Hepatocyte (in vitro differentiated cells): ENCODE measurements at regions not wholly inside any gene's neighbourhood (a gene's known extent, or its start where the extent isn't known, plus 50 kb on each side); places are given as distances from the start of the nearest gene placed in this dataset.

ENCODE experiments used
- EZH2 ChIP-seq: fragments of 200-600 bp; sonication (generic); IDR thresholded peaks from 2 replicates; pipeline ENCODE4 v1.6.1; 2016; ENCODE audit warnings: antibody characterized with exemption, mild to moderate bottlenecking, borderline replicate concordance
- EZH2phosphoT487 ChIP-seq: fragments of 200-600 bp; sonication (generic); IDR thresholded peaks from one replicate; pipeline ENCODE4 v1.6.1; 2018; ENCODE audit warnings: antibody characterized with exemption, mild to moderate bottlenecking, low read depth, moderate library complexity; ENCODE audit not compliant: unreplicated experiment, severe bottlenecking
- TF ChIP-seq, protein P1 (sequence below): fragments of 200-600 bp; sonication (generic); IDR thresholded peaks from 2 replicates; pipeline ENCODE4 v1.5.1; 2016; ENCODE audit warnings: antibody characterized with exemption, mild to moderate bottlenecking; ENCODE audit not compliant: poor library complexity

DNA sequence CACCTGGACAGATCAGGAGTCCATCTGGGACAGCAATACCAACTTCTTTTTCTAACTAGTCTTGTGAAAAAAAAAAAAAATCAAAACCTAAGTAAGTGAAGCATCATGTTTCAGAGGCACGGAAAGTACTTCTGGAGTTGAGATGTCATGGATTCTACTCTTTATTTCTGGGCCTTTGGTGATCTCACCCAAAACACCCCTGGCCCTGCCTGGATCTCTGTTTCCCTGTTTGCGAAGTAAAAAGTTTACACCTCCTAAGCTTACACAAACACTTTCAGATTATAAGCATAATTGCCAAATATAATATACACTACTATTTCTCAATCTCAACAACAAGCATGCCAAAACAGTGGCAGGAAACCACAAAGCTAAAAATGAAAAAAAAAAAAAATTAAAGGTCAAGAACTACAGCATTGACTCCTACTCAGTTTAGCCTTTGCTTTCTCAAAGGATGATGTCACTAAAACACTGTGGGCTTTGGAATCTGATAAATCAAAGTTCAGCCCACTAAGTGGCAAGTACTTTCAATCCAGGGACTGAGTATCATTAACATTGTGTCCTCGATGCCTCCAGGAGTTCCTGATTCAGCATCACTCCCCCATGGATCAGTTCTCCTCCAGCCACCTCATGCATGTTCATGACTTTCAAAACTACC is 291.9 kb downstream of the NFIB start:
- TF ChIP-seq, protein P1, sequence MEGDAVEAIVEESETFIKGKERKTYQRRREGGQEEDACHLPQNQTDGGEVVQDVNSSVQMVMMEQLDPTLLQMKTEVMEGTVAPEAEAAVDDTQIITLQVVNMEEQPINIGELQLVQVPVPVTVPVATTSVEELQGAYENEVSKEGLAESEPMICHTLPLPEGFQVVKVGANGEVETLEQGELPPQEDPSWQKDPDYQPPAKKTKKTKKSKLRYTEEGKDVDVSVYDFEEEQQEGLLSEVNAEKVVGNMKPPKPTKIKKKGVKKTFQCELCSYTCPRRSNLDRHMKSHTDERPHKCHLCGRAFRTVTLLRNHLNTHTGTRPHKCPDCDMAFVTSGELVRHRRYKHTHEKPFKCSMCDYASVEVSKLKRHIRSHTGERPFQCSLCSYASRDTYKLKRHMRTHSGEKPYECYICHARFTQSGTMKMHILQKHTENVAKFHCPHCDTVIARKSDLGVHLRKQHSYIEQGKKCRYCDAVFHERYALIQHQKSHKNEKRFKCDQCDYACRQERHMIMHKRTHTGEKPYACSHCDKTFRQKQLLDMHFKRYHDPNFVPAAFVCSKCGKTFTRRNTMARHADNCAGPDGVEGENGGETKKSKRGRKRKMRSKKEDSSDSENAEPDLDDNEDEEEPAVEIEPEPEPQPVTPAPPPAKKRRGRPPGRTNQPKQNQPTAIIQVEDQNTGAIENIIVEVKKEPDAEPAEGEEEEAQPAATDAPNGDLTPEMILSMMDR: no peak
- no peak for TF ChIP-seq EZH2
- TF ChIP-seq EZH2phosphoT487: no peak
